ENCODE measurements at regions not wholly inside any gene's neighbourhood (a gene's known extent, or its start where the extent isn't known, plus 50 kb on each side); places are given as distances from the start of the nearest gene placed in this dataset.

DNA sequence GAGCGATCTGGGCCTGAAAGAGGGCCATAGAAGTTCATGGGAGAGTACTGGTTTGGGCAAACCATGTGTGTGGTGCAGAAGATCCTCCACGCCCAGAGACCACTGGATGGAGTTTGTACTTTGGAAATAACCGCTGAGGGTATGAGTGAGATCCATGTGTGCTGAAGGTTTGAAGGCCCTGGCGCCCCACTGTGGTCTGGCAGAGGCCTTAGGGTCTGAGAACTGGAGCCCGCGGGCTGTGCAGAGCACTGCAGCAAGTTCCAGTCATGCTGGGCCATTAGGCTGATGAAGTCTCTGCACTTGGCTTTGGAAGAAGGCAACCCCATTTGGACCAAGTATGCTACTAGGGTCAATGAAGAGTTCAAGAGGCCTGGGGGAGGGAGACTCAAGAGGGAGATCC, 186.4 kb downstream of the BUD13 start:
- Histone ChIP-seq H3K4me3 (ENCODE audit: low read length in 2 of 2) (no peak overlapping the region), H3K9me3 (ENCODE audit: control insufficient read depth in 2 of 2, insufficient read depth in 1 of 2, low read length in 1 of 2) (no peaks in the 10 kb centered on the region), H3K27me3 (ENCODE audit: control insufficient read depth in 2 of 2, insufficient read depth in 1 of 2, low read length in 1 of 2) (peaks cover 21 to 30% of the 10 kb centered on the region in 2 donors), H3K4me1 (ENCODE audit: control insufficient read depth in 2 of 2, insufficient read depth in 2 of 2, low read length in 2 of 2) (no peaks in the 10 kb centered on the region), H3K36me3 (ENCODE audit: control insufficient read depth in 2 of 2, insufficient read depth in 2 of 2, low read length in 1 of 2) (no peaks in the 10 kb centered on the region), H3K27ac (ENCODE audit: low read depth in 1 of 2, low read length in 1 of 2) (no peak overlapping the region)
- WGBS: 89% methylated on average over 6 of the region's 6 CpGs
- DNase-seq (ENCODE audit: low read depth in 6 of 9, low spot score in 9 of 9): no peak

DNA sequence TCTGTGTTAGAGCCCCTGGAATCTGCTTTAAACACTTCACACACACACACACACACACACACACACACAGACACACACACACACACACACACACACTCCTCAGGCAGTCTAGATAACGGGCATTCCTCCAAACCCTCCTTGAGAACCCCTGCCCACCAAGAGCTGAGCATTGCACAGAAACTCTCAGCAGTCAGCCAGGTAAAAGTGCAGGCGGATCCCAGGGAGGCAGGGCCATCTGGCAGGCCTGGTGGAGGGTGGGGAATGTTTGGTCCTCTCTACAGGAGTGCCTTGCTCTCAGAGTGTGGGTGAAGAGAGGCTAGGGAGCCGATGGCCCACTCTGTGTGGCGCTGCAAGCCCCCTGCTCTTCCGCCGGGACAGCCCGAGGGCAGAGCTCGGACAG, 190.2 kb downstream of the BUD13 start:
- no peaks in the 10 kb centered on the region for H3K36me3 ChIP-seq (ENCODE audit: control insufficient read depth in 2 of 2, insufficient read depth in 2 of 2, low read length in 1 of 2)
- H3K27me3 ChIP-seq (ENCODE audit: control insufficient read depth in 2 of 2, insufficient read depth in 1 of 2, low read length in 1 of 2): peaks cover 51 to 64% of the 10 kb centered on the region in 2 donors
- H3K4me3 ChIP-seq (ENCODE audit: low read length in 2 of 2): no peak overlapping the region
- no peak for DNase-seq (ENCODE audit: low read depth in 6 of 9, low spot score in 9 of 9)
- no peaks in the 10 kb centered on the region for H3K4me1 ChIP-seq (ENCODE audit: control insufficient read depth in 2 of 2, insufficient read depth in 2 of 2, low read length in 2 of 2)
- H3K27ac ChIP-seq (ENCODE audit: low read depth in 1 of 2, low read length in 1 of 2): no peak overlapping the region
- WGBS: 83% methylated on average over 8 of the region's 8 CpGs
- H3K9me3 ChIP-seq (ENCODE audit: control insufficient read depth in 2 of 2, insufficient read depth in 1 of 2, low read length in 1 of 2): no peaks in the 10 kb centered on the region

DNA sequence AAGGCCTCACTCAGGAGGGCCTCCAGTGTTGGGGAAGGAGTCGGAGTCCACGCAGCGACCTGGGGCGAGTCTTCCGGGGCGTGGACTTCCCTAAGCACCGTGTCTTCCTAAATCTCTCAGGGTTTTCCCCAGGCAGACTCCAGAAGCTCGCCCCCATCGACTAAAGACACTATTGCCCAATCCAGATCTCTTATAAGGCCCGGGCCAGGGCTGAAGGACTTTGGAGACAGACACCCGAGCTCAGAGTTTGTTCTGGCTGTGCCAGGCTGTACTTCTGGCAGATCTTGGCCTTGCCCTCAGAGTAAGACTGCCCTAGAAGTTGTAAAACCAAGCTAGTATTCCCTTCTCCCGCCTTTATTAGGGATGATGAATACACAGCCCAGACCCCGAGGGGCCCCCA, 191.4 kb downstream of the BUD13 start:
- H3K9me3 ChIP-seq (ENCODE audit: control insufficient read depth in 2 of 2, insufficient read depth in 1 of 2, low read length in 1 of 2): no peaks in the 10 kb centered on the region
- H3K4me3 ChIP-seq (ENCODE audit: low read length in 2 of 2): no peak overlapping the region
- 29% methylated on average over 13 of the region's 13 CpGs for WGBS
- H3K27me3 ChIP-seq (ENCODE audit: control insufficient read depth in 2 of 2, insufficient read depth in 1 of 2, low read length in 1 of 2): peaks cover 51 to 73% of the 10 kb centered on the region in 2 donors
- no peak for DNase-seq (ENCODE audit: low read depth in 6 of 9, low spot score in 9 of 9)
- no peaks in the 10 kb centered on the region for H3K36me3 ChIP-seq (ENCODE audit: control insufficient read depth in 2 of 2, insufficient read depth in 2 of 2, low read length in 1 of 2)
- H3K27ac ChIP-seq (ENCODE audit: low read depth in 1 of 2, low read length in 1 of 2): no peak overlapping the region
- no peaks in the 10 kb centered on the region for H3K4me1 ChIP-seq (ENCODE audit: control insufficient read depth in 2 of 2, insufficient read depth in 2 of 2, low read length in 2 of 2)

DNA sequence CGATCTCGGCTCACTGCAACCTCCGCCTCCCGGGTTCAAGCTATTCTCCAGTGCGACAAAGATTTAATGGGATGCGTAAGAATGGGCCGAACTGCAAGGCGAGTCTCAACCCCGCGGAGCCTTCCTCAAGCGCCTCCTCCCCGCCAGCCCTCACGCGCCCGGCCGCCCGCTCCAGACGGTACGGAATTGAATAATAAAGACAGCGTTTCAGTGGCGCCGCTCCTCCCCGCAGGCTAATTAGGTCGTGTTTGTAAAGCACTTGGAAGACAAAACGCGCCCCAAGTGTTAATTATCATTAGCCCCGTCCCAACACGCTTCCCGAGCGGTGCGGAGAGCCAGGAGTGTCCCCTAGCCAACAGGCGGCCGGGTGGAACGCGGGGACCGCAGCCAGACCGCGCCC, 192.0 kb downstream of the BUD13 start:
- H3K4me3 ChIP-seq (ENCODE audit: low read length in 2 of 2): no peak overlapping the region

DNA sequence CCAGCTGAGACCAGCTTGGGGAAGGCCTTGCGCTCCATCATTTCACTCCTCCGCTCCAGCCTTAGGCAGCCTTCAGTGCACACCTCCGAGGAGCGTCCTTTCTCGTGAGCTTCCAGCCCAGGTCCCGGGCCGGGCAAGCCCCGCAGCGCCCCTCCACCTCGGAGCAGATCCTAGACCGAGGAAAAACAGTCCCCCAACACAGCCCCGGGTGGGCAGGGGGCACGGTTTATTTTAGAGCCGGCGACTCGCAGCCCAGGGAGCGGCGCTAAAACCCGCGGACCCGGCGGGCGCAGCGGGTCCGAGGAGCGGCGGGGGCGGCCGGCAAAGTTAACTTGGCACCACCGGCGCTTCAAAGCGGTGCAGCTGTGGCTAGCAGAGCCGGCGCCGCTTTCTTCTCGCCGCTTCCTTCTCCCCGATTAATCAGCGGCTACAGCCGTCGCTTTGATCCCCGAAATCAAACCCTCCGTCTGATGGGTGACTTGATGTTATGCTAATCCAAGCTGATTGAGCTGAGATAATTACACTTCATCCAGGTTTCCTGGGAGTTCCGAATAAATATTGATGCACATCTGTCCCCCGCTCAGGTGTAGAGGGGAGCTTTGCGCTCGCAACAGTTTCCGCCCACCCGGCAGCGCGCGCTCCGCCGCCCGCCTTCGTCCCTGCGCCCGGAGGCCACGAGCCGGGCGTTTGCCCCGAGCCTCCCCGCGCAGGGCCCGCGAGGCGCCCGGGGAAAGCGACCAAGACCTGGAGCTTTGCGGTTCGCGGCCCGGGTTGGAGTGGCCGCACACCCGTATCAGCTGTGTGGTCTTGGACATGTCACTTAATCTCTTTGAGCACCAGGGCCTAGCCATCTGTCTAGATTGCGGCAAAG, 192.7 kb downstream of the BUD13 start:
- Histone ChIP-seq H3K36me3 (ENCODE audit: control insufficient read depth in 2 of 2, insufficient read depth in 2 of 2, low read length in 1 of 2) (no peaks in the 10 kb centered on the region), H3K4me3 (ENCODE audit: low read length in 2 of 2) (no peak overlapping the region), H3K9me3 (ENCODE audit: control insufficient read depth in 2 of 2, insufficient read depth in 1 of 2, low read length in 1 of 2) (no peaks in the 10 kb centered on the region), H3K27ac (ENCODE audit: low read depth in 1 of 2, low read length in 1 of 2) (no peak overlapping the region), H3K27me3 (ENCODE audit: control insufficient read depth in 2 of 2, insufficient read depth in 1 of 2, low read length in 1 of 2) (peaks cover 50 to 74% of the 10 kb centered on the region in 2 donors), H3K4me1 (ENCODE audit: control insufficient read depth in 2 of 2, insufficient read depth in 2 of 2, low read length in 2 of 2) (no peaks in the 10 kb centered on the region)
- 3% methylated on average over 76 of the region's 76 CpGs for WGBS
- no peak for DNase-seq (ENCODE audit: low read depth in 6 of 9, low spot score in 9 of 9)

More for the DNA sequence above, 192.0 kb downstream of the BUD13 start:
- 9% methylated on average over 38 of the region's 38 CpGs for WGBS
- no peak for DNase-seq (ENCODE audit: low read depth in 6 of 9, low spot score in 9 of 9)
- Histone ChIP-seq H3K27ac (ENCODE audit: low read depth in 1 of 2, low read length in 1 of 2) (no peak overlapping the region), H3K27me3 (ENCODE audit: control insufficient read depth in 2 of 2, insufficient read depth in 1 of 2, low read length in 1 of 2) (peaks cover 51 to 74% of the 10 kb centered on the region in 2 donors), H3K36me3 (ENCODE audit: control insufficient read depth in 2 of 2, insufficient read depth in 2 of 2, low read length in 1 of 2) (no peaks in the 10 kb centered on the region), H3K9me3 (ENCODE audit: control insufficient read depth in 2 of 2, insufficient read depth in 1 of 2, low read length in 1 of 2) (no peaks in the 10 kb centered on the region), H3K4me1 (ENCODE audit: control insufficient read depth in 2 of 2, insufficient read depth in 2 of 2, low read length in 2 of 2) (no peaks in the 10 kb centered on the region)

DNA sequence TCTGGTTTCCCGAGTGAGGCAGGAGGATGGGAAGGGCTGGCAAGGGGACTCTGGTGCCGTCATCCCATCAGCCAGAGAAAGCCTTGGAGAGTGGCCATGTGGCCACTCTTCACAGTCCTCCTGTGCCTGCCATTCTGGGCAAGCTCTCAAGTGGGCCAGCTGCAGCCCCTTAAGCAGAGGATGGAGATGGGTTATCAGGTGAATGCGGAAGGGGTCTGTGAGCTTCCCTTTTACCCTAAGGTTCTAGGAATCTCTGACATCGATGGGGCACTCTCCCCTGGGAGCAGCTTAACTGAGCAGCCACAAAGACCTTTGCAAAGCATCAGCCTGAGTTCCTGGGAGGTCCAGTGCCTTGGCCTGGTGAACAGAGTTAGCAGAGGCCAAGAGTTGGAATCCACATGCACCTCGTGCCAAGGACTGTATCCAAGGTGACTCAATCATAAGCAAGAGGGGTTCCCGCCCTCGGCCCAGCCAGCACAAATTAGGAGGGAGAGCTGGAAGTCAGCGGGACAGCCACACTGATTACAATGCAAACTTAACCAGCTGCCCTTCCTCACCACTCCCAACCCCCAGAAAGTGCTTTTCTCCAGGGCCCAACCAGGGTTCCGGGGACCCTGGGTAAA, 193.6 kb downstream of the BUD13 start:
- Histone ChIP-seq H3K36me3 (ENCODE audit: control insufficient read depth in 2 of 2, insufficient read depth in 2 of 2, low read length in 1 of 2) (no peaks in the 10 kb centered on the region), H3K9me3 (ENCODE audit: control insufficient read depth in 2 of 2, insufficient read depth in 1 of 2, low read length in 1 of 2) (no peaks in the 10 kb centered on the region), H3K4me1 (ENCODE audit: control insufficient read depth in 2 of 2, insufficient read depth in 2 of 2, low read length in 2 of 2) (no peaks in the 10 kb centered on the region), H3K27ac (ENCODE audit: low read depth in 1 of 2, low read length in 1 of 2) (no peak overlapping the region), H3K27me3 (ENCODE audit: control insufficient read depth in 2 of 2, insufficient read depth in 1 of 2, low read length in 1 of 2) (peaks cover 49 to 71% of the 10 kb centered on the region in 2 donors), H3K4me3 (ENCODE audit: low read length in 2 of 2) (no peak overlapping the region)
- no peak for DNase-seq (ENCODE audit: low read depth in 6 of 9, low spot score in 9 of 9)
- WGBS: 23% methylated on average over 9 of the region's 9 CpGs

DNA sequence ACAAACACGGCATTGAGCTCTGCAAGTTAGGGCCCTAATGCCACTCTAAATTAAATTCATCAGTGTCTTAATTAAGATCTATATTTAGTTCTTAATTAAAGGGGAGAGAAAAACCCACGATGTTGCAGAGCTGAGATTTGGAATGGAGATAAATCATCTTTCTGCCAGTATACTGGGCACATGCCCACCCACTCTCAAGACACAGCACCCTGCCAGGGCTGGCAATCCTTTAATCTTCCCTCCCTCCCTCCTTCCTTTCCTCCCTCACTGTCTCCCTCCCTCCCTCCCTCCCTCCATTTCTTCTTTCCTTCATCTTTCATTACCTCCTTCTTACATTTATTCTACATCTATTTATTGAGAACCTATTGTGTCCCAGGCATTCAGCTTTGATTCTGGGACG, 194.8 kb downstream of the BUD13 start:
- H3K36me3 ChIP-seq (ENCODE audit: control insufficient read depth in 2 of 2, insufficient read depth in 2 of 2, low read length in 1 of 2): no peaks in the 10 kb centered on the region
- H3K9me3 ChIP-seq (ENCODE audit: control insufficient read depth in 2 of 2, insufficient read depth in 1 of 2, low read length in 1 of 2): no peaks in the 10 kb centered on the region
- no peak overlapping the region for H3K4me3 ChIP-seq (ENCODE audit: low read length in 2 of 2)
- no peaks in the 10 kb centered on the region for H3K4me1 ChIP-seq (ENCODE audit: control insufficient read depth in 2 of 2, insufficient read depth in 2 of 2, low read length in 2 of 2)
- 86% methylated on average over 3 of the region's 3 CpGs for WGBS
- no peak for DNase-seq (ENCODE audit: low read depth in 6 of 9, low spot score in 9 of 9)
- peaks cover 45 to 61% of the 10 kb centered on the region in 2 donors for H3K27me3 ChIP-seq (ENCODE audit: control insufficient read depth in 2 of 2, insufficient read depth in 1 of 2, low read length in 1 of 2)
- no peak overlapping the region for H3K27ac ChIP-seq (ENCODE audit: low read depth in 1 of 2, low read length in 1 of 2)

DNA sequence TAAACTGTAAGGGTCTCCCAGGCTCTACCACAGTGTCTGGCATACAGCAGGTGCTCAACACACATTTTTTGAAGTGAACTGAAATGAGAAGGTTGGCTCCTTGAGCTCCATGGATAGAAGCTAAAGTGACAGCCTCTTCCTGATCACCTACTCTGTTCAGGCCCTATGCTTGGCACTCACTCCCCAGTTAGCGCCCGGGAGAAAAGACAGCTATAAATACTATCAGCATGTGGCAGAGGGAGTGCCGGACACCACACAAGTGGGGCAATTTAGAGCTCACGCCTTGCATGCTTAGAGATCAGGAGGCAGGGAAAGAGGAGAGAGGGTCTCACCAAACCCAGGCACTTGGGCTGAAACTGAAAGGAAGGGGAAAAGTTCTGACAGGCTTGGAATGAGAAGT, 195.5 kb downstream of the BUD13 start:
- Histone ChIP-seq H3K27me3 (ENCODE audit: control insufficient read depth in 2 of 2, insufficient read depth in 1 of 2, low read length in 1 of 2) (peaks cover 39 to 54% of the 10 kb centered on the region in 2 donors), H3K27ac (ENCODE audit: low read depth in 1 of 2, low read length in 1 of 2) (no peak overlapping the region), H3K4me3 (ENCODE audit: low read length in 2 of 2) (no peak overlapping the region), H3K36me3 (ENCODE audit: control insufficient read depth in 2 of 2, insufficient read depth in 2 of 2, low read length in 1 of 2) (no peaks in the 10 kb centered on the region), H3K9me3 (ENCODE audit: control insufficient read depth in 2 of 2, insufficient read depth in 1 of 2, low read length in 1 of 2) (no peaks in the 10 kb centered on the region), H3K4me1 (ENCODE audit: control insufficient read depth in 2 of 2, insufficient read depth in 2 of 2, low read length in 2 of 2) (no peaks in the 10 kb centered on the region)
- DNase-seq (ENCODE audit: low read depth in 6 of 9, low spot score in 9 of 9): no peak
- WGBS: 40% methylated on average over 4 of the region's 4 CpGs

DNA sequence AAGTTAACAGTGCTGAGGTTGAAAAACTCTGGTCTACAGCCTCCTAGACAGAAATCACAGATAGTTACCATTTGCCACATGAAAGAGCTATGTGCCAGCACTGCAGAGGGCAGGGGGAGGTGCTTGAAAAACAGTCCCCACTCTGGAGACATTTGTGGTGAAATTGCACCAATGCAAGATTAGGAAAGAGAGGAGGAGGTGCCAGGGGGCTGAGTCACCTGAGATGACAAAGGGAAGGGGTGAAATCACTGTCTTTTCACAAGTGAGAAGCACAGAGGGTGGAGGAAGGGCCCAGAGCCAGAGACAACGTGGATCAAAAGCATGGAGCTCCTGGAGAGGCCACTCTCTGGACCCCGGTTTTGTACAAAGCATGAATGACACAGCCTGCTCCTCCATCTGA, 196.3 kb downstream of the BUD13 start:
- no peak overlapping the region for H3K27ac ChIP-seq (ENCODE audit: low read depth in 1 of 2, low read length in 1 of 2)
- 21% methylated on average over 2 of the region's 2 CpGs for WGBS
- no peaks in the 10 kb centered on the region for H3K9me3 ChIP-seq (ENCODE audit: control insufficient read depth in 2 of 2, insufficient read depth in 1 of 2, low read length in 1 of 2)
- H3K4me1 ChIP-seq (ENCODE audit: control insufficient read depth in 2 of 2, insufficient read depth in 2 of 2, low read length in 2 of 2): no peaks in the 10 kb centered on the region
- H3K4me3 ChIP-seq (ENCODE audit: low read length in 2 of 2): no peak overlapping the region
- peaks cover 32 to 47% of the 10 kb centered on the region in 2 donors for H3K27me3 ChIP-seq (ENCODE audit: control insufficient read depth in 2 of 2, insufficient read depth in 1 of 2, low read length in 1 of 2)
- no peak for DNase-seq (ENCODE audit: low read depth in 6 of 9, low spot score in 9 of 9)
- H3K36me3 ChIP-seq (ENCODE audit: control insufficient read depth in 2 of 2, insufficient read depth in 2 of 2, low read length in 1 of 2): no peaks in the 10 kb centered on the region

Measured in thymus (tissue), 11 donors.